22Rv1 (cell line): ENCODE measurements at regions not wholly inside any gene's neighbourhood (a gene's known extent, or its start where the extent isn't known, plus 50 kb on each side); places are given as distances from the start of the nearest gene placed in this dataset.

Experiments used
- CTCF ChIP-seq: fragments of 450-650 bp; IDR thresholded peaks from 2 replicates; pipeline ENCODE4 v1.5.1; 2017; ENCODE audit warnings: mild to moderate bottlenecking
- ZFX ChIP-seq: fragments of 450-650 bp; IDR thresholded peaks from 2 replicates; pipeline ENCODE4 v1.6.1; 2017; ENCODE audit warnings: antibody characterized with exemption, borderline replicate concordance

- TF ChIP-seq CTCF (no peak), ZFX (no peak)
These were observed 111.2 kb downstream of the EOMES start for GRCh38 chr3:27610800-27611525.
